PC-9 (cell line): ENCODE measurements at regions not wholly inside any gene's neighbourhood (a gene's known extent, or its start where the extent isn't known, plus 50 kb on each side); places are given as distances from the start of the nearest gene placed in this dataset.

Source experiments
- CTCF ChIP-seq: fragments of 200-600 bp; sonication (generic); conservative IDR thresholded peaks from 2 replicates; pipeline ENCODE4 v1.6.1; 2017; ENCODE audit warnings: mixed run types, antibody characterized with exemption, mild to moderate bottlenecking, moderate library complexity
- EZH2 ChIP-seq: fragments of 200-600 bp; sonication (generic); IDR thresholded peaks from 2 replicates; pipeline ENCODE4 v1.8.0; 2017; ENCODE audit warnings: antibody characterized with exemption, low read depth

DNA sequence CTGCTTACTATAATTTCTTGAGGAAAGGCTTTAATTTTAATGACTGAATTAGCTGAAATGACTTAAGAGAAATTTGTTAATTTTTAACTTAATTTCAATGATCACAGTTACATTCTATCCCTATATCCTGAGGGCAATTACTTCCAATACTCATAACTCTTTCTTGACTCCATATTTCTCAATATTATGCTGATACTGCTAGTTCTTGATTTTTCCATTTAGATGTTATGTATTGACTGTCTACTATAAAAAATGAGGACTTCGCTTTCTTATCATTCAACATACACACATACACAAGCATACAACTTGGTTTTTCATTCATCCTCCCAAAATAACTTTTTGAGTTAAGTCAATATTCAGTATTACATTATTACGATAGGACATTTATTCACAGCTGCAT, 176.2 kb downstream of the PHLDA1 start:
- TF ChIP-seq CTCF (no peak), EZH2 (no peak)
